ENCODE measurements at regions not wholly inside any gene's neighbourhood (a gene's known extent, or its start where the extent isn't known, plus 50 kb on each side); places are given as distances from the start of the nearest gene placed in this dataset.

DNA sequence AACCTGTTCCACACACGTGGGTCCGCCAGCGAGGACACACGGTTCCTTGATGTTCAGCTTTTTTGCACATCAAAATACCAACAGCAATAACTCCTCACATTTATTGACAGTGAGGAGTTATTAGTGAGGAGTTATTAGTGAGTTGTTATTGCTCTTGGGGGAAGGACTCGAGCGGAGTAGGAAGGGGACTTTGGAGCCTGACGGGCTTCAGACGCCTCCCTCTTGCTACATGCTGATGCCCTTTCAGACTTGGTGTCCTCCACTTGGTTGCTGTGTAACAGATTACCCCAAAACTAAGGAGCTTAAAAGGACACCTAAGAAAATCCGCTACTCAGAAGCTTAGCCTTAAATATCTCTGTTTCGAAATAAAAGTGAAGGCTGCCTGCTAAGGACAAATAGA lies 181.9 kb upstream of the MSX2 start:
- TF ChIP-seq POLR2AphosphoS5 (IDR thresholded peaks at IDR 0.05; ENCODE audit: low read depth) (no peak), GABPA (IDR thresholded peaks at IDR 0.05; ENCODE audit: low read depth) (no peak), REST (IDR thresholded peaks at IDR 0.05; ENCODE audit: insufficient replicate concordance, low read depth) (no peak)
- TF ChIP-seq, protein P1, sequence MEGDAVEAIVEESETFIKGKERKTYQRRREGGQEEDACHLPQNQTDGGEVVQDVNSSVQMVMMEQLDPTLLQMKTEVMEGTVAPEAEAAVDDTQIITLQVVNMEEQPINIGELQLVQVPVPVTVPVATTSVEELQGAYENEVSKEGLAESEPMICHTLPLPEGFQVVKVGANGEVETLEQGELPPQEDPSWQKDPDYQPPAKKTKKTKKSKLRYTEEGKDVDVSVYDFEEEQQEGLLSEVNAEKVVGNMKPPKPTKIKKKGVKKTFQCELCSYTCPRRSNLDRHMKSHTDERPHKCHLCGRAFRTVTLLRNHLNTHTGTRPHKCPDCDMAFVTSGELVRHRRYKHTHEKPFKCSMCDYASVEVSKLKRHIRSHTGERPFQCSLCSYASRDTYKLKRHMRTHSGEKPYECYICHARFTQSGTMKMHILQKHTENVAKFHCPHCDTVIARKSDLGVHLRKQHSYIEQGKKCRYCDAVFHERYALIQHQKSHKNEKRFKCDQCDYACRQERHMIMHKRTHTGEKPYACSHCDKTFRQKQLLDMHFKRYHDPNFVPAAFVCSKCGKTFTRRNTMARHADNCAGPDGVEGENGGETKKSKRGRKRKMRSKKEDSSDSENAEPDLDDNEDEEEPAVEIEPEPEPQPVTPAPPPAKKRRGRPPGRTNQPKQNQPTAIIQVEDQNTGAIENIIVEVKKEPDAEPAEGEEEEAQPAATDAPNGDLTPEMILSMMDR (IDR thresholded peaks at IDR 0.05; ENCODE audit: insufficient read depth, low read length), result no peak
